HepG2 (cell line): ENCODE measurements at regions not wholly inside any gene's neighbourhood (a gene's known extent, or its start where the extent isn't known, plus 50 kb on each side); places are given as distances from the start of the nearest gene placed in this dataset.

Experiments
- ATAC-seq: fragments of 200-7000 bp; cut with Tn5 transposase; 3 replicates; pipeline ENCODE4 v1.9.1; 2020; ENCODE audit warnings: mild to moderate bottlenecking, moderate library complexity
- BruUV-seq: library from RNA; stranded (reverse); fragments of 400-500 nt; replicated peaks from 2 replicates; lab custom pipeline; 2021; lab: Mats Ljungman, UMichigan
- CTCF ChIA-PET: fragments of 300-600 bp; formaldehyde crosslinking; extraction: SDS; loops from one replicate; lab custom pipeline; 2021; ENCODE audit warnings: low total read pairs, inconsistent platforms, low intra/inter-chr PET ratio; lab: Yijun Ruan, JAX
- POLR2A ChIA-PET: fragments of 350-600 bp; sonication (Branson Sonifier 250); formaldehyde crosslinking; loops from one replicate; lab custom pipeline; 2020; ENCODE audit warnings: antibody characterized with exemption, inconsistent platforms; lab: Yijun Ruan, JAX
- DNase-seq: peaks from one replicate; pipeline ENCODE4 v3.0.0-alpha.2; 2015; ENCODE audit warnings: low spot score
- FAIRE-seq: peaks from 3 replicates; lab custom pipeline; 2011; peaks lifted over from hg19 to GRCh38; lab: Jason Lieb, UNC
- H2AFZ ChIP-seq: one replicate; pipeline ENCODE4 v1.6.1; 2011; ENCODE audit warnings: low read length, inconsistent platforms
- H3K27ac ChIP-seq: fragments of 300-600 bp; 3 replicates; pipeline ENCODE4 v1.8.0; 2011; ENCODE audit warnings: mixed run types, mild to moderate bottlenecking, mixed read lengths, low read length, inconsistent platforms; ENCODE audit not compliant: insufficient read depth; ENCODE audit errors: extremely low read length
- H3K27me3 ChIP-seq, 2 experiments: fragments of 200-600 bp in 1 of 2; 2 replicates in 1 of 2; 3 replicates in 1 of 2; pipeline versions ENCODE4 v1.6.0 to v1.8.0; 2011; ENCODE audit warnings: low read length in 2 of 2, mild to moderate bottlenecking in 2 of 2, moderate library complexity in 2 of 2, inconsistent platforms in 1 of 2; ENCODE audit not compliant: insufficient read depth in 2 of 2, control insufficient read depth in 1 of 2
- H3K36me3 ChIP-seq, 2 experiments: fragments of 200-600 bp in 1 of 2; replicated peaks in 1 of 2; 2 replicates in 1 of 2; 3 replicates in 1 of 2; pipeline versions ENCODE4 v1.5.1 to v1.8.0; 2011; ENCODE audit warnings: low read length in 2 of 2, inconsistent platforms in 1 of 2; ENCODE audit not compliant: insufficient read depth in 2 of 2, control insufficient read depth in 1 of 2
- H3K4me1 ChIP-seq: 2 replicates; pipeline ENCODE4 v1.5.1; 2012; ENCODE audit warnings: low read length, inconsistent platforms; ENCODE audit not compliant: insufficient read depth
- H3K4me2 ChIP-seq: 2 replicates; pipeline ENCODE4 v1.6.0; 2011; ENCODE audit warnings: low read depth, low read length, inconsistent platforms
- H3K4me3 ChIP-seq, 3 experiments: fragments of 200-600 bp in 1 of 3; sonication (generic), shearing (Covaris generic) in 1 of 3; replicated peaks in 1 of 3; 2 replicates each; pipeline ENCODE4 v1.5.1; 2011 to 2016; ENCODE audit warnings: low read length in 3 of 3, inconsistent platforms in 2 of 3, low read depth in 2 of 3, mild to moderate bottlenecking in 2 of 3, control low read depth in 1 of 3, mixed read lengths in 1 of 3; ENCODE audit not compliant: insufficient read depth in 1 of 3
- H3K79me2 ChIP-seq: one replicate; pipeline ENCODE4 v1.6.1; 2011; ENCODE audit warnings: low read length, inconsistent platforms; ENCODE audit not compliant: insufficient read depth
- H3K9ac ChIP-seq: 2 replicates; pipeline ENCODE4 v1.6.0; 2011; ENCODE audit warnings: mild to moderate bottlenecking, low read depth, low read length, inconsistent platforms; ENCODE audit not compliant: insufficient read depth
- H3K9me3 ChIP-seq: 2 replicates; pipeline ENCODE4 v1.5.1; 2012; ENCODE audit warnings: mild to moderate bottlenecking, low read length
- H4K20me1 ChIP-seq: 2 replicates; pipeline ENCODE4 v1.6.0; 2011; ENCODE audit warnings: inconsistent platforms, mild to moderate bottlenecking, low read length, moderate library complexity; ENCODE audit not compliant: insufficient read depth
- MAFG ChIP-seq: sonication (generic); formaldehyde crosslinking; IDR thresholded peaks from 2 replicates; pipeline ENCODE4 v1.5.1; 2020; ENCODE audit warnings: mild to moderate bottlenecking, missing genetic modification reagents
- MIER3 ChIP-seq: IDR thresholded peaks from 2 replicates; pipeline ENCODE4 v1.6.1; 2016; ENCODE audit warnings: missing compliant biosample characterization, borderline replicate concordance
- PTBP1 ChIP-seq: fragments of 200-400 bp; formaldehyde crosslinking; IDR thresholded peaks from 2 replicates; pipeline ENCODE4 v1.6.1; 2018; ENCODE audit warnings: low read length, low read depth; ENCODE audit not compliant: poor library complexity, severe bottlenecking
- ZBTB3 ChIP-seq: sonication (generic); formaldehyde crosslinking; IDR thresholded peaks from 2 replicates; pipeline ENCODE4 v1.4.0; 2020; ENCODE audit warnings: low read depth, mild to moderate bottlenecking, moderate library complexity, missing genetic modification reagents, borderline replicate concordance
- ZFP36L2 ChIP-seq: sonication (generic); formaldehyde crosslinking; IDR thresholded peaks from 2 replicates; pipeline ENCODE4 v1.4.0; 2020; ENCODE audit warnings: missing genetic modification reagents
- ZNF713 ChIP-seq: sonication (generic); formaldehyde crosslinking; IDR thresholded peaks from 2 replicates; pipeline ENCODE4 v1.4.0; 2020; ENCODE audit warnings: mild to moderate bottlenecking, missing genetic modification reagents
- ZNF75D ChIP-seq: sonication (generic); formaldehyde crosslinking; IDR thresholded peaks from 2 replicates; pipeline ENCODE4 v1.8.1; 2023; ENCODE audit warnings: missing genetic modification reagents, mild to moderate bottlenecking, borderline replicate concordance
- WGBS: methylation state at CpG from one replicate; pipeline ENCODE4 v1.1.6; 2017; ENCODE audit warnings: low lambda C conversion rate; 5-methylcytosine and 5-hydroxymethylcytosine counted together
- in situ Hi-C: cut with HindIII; loops from 2 replicates; pipeline ENCODE4 v1.10.0; 2017; ENCODE audit warnings: low pct_unique_long_range_greater_than_20kb; ENCODE audit not compliant: extremely low pct_ligation_motif_present
- intact Hi-C: fragments of 100-400 bp; cut with micrococcal nuclease; formaldehyde crosslinking; loops from one replicate; pipeline ENCODE4 v1.10.0; 2022; ENCODE audit not compliant: unreplicated experiment
- TF ChIP-seq, protein P1 (sequence below): fragments of 450-650 bp; IDR thresholded peaks from 2 replicates; pipeline ENCODE4 v1.6.1; 2016
- TF ChIP-seq, protein P2 (sequence below): sonication (generic); formaldehyde crosslinking; conservative IDR thresholded peaks from 2 replicates; pipeline ENCODE4 v1.8.0; 2022; ENCODE audit warnings: mild to moderate bottlenecking, moderate library complexity, missing genetic modification reagents

DNA sequence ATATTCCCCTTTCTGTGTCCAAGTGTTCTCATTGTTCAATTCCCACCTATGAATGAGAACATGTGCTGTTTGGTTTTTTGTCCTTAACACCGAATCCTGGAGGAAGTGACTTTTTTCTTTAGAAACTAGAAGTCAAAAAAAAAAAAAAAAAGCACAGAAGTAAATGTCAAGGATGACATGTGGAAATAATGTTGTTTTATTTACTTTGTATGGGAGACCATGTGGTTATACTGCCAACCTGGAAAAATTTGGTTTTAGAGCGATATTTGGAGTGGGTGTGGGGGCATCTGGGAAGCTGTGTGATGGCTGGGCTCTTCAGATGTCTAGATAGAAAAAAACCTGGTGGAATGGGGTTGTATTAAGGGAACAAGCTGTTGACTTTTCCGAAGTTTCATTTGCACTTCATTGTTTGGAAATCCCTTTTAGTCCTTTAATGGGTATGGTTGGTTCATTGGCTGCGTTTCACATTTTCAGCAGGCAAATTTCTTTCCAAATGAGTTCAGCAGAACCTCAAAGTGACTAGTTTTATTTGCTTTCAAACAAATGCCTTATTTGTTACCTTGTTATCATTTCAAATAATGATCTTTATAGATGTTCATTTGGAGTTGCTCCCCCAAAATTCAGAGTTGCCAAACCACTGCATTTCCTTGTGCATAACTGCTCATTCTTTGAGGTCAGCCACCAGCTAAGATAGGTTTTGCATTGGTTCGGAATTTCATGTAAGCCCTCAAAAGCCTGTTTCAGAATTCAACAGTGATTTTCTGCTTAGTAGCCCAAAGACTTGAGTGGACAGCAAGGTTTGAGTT is 508.2 kb downstream of the METTL15 start:
- H3K27me3 ChIP-seq = peaks cover 0 to 4% of the 10 kb centered on the region in 2 experiments; a peak in 1 of 5 replicates
- DNase-seq (no peak), ATAC-seq (no peak), FAIRE-seq (no peak)
- H3K27ac ChIP-seq = no peak overlapping the region
- BruUV-seq = no TSS peak
- no peaks in the 10 kb centered on the region for H3K36me3 ChIP-seq
- CTCF ChIA-PET = no interaction called here
- in situ Hi-C loops = no loop called here
- TF ChIP-seq MAFG (no peak), ZBTB3 (CRISPR knock-in tag) (no peak), PTBP1 (no peak), ZFP36L2 (no peak), MIER3 (no peak), ZNF713 (CRISPR knock-in tag) (no peak), ZNF75D (CRISPR knock-in tag) (no peak)
- TF ChIP-seq, protein P1, sequence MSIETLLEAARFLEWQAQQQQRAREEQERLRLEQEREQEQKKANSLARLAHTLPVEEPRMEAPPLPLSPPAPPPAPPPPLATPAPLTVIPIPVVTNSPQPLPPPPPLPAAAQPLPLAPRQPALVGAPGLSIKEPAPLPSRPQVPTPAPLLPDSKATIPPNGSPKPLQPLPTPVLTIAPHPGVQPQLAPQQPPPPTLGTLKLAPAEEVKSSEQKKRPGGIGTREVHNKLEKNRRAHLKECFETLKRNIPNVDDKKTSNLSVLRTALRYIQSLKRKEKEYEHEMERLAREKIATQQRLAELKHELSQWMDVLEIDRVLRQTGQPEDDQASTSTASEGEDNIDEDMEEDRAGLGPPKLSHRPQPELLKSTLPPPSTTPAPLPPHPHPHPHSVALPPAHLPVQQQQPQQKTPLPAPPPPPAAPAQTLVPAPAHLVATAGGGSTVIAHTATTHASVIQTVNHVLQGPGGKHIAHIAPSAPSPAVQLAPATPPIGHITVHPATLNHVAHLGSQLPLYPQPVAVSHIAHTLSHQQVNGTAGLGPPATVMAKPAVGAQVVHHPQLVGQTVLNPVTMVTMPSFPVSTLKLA = peak; percentile 96
- TF ChIP-seq, protein P2, sequence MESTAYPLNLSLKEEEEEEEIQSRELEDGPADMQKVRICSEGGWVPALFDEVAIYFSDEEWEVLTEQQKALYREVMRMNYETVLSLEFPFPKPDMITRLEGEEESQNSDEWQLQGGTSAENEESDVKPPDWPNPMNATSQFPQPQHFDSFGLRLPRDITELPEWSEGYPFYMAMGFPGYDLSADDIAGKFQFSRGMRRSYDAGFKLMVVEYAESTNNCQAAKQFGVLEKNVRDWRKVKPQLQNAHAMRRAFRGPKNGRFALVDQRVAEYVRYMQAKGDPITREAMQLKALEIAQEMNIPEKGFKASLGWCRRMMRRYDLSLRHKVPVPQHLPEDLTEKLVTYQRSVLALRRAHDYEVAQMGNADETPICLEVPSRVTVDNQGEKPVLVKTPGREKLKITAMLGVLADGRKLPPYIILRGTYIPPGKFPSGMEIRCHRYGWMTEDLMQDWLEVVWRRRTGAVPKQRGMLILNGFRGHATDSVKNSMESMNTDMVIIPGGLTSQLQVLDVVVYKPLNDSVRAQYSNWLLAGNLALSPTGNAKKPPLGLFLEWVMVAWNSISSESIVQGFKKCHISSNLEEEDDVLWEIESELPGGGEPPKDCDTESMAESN (CRISPR knock-in tag) = no peak
- H3K4me2 ChIP-seq = no peak overlapping the region
- no peak overlapping the region for H3K4me3 ChIP-seq
- H3K9ac ChIP-seq = no peak overlapping the region
- no peaks in the 10 kb centered on the region for H3K9me3 ChIP-seq
- no peaks in the 10 kb centered on the region for H3K4me1 ChIP-seq
- POLR2A ChIA-PET = no interaction called here
- 6% methylated on average over 5 of the region's 5 CpGs for WGBS
- intact Hi-C loops = no loop called here
- no peaks in the 10 kb centered on the region for H3K79me2 ChIP-seq
- no peaks in the 10 kb centered on the region for H4K20me1 ChIP-seq
- H2AFZ ChIP-seq = no peak overlapping the region
